UCSD-AML1 (cell line): ENCODE measurements at regions not wholly inside any gene's neighbourhood (a gene's known extent, or its start where the extent isn't known, plus 50 kb on each side); places are given as distances from the start of the nearest gene placed in this dataset.

Experiments used
- DNase-seq: peaks from one replicate; lab custom pipeline; 2025; ENCODE audit not compliant: unreplicated experiment; lab: John Stamatoyannopoulos, UW

DNA sequence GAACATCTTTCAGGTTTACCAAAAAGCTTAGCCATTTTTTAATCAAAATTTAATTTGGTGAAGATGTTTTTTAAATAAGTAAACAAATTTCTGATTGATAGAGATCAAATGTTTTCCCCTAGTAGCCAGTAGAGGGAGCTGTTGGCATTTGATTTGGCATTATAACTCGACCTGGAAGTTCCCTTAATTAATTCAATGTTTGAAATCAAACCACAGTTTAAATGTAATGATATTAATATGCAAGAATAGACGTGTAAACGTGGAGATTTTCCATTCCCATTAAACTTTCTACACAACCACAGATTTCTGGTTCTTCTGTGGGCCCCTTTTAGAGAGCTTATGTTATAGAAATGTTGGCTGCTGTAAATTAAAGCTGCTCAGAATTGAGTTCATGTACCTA lies 148.1 kb upstream of the MPDZ start:
- no peak for DNase-seq

- DNase-seq, result no peak
Observed at GRCh38 chr9:13426606-13427005, 147.1 kb upstream of the MPDZ start.

DNA sequence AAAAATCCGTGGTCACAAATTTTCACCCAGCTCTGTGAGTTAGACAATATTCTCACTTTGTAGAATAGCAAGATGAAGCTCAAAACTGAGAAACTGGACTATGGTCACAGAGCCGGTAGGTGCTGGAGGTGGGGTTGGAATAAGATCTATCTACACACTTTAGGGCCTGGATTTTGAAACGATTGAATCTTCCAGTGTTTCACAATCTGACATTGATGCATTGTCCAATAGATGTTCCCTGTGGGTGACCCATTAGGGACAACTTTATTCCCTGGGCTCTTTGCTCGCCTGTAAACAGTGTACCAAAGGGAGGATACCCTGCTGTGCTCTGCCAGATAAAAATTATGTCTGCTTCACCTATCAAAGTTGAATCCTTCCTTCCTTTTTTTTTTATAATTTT lies 145.4 kb upstream of the MPDZ start:
- DNase-seq, result no peak

DNA sequence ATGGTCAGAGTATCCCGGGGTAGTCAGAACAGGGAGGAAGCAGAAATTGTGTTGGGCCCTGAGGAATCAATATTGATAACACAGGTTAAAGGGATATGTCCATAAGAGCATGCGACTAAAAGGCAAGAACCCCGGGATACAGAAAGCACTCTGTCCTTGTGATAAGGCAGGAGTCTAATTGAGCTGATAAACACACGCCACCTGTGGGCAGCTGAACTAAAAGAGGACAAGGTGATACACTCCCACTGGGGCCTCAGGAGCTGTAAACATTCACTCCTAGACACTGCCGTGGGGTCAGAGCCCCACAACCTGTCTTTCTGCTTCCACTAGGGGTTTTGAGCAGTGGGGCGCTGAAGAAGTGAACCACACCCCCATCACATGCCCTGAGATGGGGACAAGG lies 144.7 kb upstream of the MPDZ start:
- no peak for DNase-seq

DNA sequence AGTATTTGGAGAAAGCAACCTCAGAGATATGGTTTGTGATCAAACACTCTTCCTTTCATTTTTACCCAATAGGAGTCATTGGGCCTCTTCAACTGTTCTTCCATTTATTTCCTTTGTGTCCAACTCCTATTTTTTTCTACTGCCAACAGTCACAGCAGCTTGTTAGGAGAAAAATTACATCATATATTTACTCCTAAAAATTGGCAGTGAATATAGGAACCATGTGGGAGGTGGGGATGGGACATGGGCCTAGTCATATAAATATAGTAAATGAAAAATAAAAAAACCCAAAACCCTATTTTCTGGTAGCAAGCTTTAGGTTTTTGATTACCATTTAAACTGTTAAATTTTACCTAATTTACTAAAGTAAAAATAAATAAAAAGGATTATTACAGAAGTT lies 134.9 kb upstream of the MPDZ start:
- no peak for DNase-seq

GRCh38 chr9:13412331-13412730 lies 132.8 kb upstream of the MPDZ start:
- no peak for DNase-seq

GRCh38 chr9:13411791-13412190 lies 132.3 kb upstream of the MPDZ start:
- DNase-seq, result no peak

DNA sequence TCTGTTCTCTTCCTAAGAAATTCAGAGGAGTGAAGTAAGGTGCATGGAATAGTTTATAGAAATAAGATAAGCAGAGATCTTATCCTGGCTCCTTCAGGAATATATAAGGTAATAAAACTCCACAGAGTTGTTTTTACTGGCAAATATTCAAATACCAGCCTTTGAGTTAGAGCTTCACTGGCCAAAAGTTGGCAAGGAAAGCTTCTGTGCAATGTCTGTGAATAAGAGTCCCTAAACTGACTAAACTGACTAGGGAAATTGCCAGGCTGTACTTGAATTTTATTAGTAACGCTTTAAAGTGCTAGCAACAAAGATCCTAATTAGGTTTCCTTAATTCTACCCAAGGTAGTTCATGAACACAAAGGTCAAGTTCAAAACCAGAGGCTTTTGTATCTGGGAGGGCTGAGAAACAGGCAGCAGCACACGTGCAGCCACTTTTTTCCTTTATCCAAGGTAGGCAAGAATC lies 131.1 kb upstream of the MPDZ start:
- no peak for DNase-seq

GRCh38 chr9:13397661-13398060 lies 118.2 kb upstream of the MPDZ start:
- no peak for DNase-seq

- DNase-seq, result no peak
Observed at GRCh38 chr9:13397220-13397619, 117.7 kb upstream of the MPDZ start.

DNA sequence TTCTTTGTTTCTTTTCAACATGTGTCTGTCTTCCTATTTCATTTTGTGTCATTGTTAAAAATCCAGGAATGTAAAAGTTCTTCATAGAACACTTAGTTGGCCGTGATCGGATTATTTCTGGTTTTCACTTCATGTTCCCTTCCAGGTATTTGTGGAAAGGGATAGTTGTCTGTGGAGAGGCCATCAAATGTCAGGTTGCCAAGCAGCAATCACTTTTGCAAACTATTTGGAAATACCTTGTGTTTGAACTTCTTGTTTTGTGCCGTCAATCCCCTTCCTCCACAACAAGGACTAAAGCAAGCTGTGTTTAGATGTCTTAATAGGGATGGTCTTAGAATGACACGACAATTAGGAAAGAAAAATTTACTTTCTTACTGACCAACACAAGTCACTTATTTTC lies 116.9 kb upstream of the MPDZ start:
- DNase-seq, result no peak

DNA sequence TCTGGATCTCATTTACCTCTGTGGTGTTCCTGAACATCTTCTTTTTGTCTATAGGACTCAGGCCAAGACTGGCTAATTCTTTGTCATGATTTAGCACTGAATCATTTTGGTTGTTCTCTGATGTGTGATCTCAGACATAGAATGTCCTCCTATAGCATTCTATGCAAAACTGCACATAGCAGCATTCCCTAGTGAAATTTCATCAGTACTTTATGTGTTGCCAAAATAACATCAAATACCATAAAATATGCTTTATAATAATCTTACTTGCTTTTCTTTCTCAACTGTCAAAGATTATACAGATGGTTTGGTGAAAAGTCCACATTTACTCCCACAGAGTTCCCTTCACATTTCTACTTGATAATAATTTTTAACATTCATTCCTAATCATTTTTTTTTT lies 115.7 kb upstream of the MPDZ start:
- no peak for DNase-seq

DNA sequence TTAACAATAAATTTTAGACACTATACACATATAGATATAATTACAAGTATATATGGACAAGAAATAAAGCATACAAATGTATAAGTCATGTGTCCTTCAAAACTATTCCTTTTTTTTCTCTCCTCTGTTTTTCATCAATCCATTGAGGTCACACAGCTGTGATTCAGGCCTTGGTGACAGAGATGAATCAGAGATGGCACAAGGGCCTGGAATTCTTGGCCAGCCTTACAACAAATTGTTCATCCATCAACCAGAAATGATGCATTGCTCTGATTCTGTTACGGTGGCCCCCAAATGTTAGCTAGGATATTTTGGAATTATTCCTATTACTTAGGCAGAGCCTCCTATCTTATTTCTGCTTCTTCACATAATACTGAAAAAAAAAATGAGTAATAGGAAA lies 108.7 kb upstream of the MPDZ start:
- no peak for DNase-seq

DNA sequence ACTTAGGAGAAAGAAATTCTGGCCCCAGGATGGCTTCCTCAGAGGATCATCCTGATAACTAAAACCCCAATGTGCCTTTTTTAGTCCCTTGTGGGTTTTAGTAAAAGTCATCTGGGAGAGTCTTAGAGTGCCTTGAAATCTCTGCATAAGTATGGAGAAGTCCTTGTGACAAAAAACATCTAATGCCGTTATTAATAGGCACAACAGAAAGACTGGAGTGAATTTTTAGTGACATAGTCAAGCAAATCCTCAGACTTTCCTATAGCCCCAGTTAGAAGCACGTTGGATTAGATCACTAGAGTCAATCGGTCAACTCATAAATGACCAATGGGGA lies 108.2 kb upstream of the MPDZ start:
- DNase-seq, result no peak

- no peak for DNase-seq
Observed at GRCh38 chr9:13386935-13387733, 107.6 kb upstream of the MPDZ start.

DNA sequence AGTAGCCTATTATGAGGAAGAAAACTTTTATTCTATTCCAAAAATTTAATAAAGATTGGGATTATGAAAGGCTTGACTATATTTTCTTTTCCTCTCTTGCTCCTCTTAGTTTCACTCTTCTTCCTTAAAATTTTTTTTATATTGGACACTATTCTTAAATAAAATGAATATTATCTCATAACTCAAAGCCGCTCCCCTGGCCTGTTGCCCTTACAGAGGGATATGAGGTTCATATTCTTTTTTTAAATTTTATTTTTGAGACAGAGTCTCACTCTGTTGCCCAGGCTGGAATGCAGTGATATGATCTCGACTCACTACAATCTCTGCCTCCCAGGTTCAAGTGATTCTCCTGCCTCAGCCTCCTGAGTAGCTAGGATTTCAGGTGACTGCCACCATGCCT lies 106.8 kb upstream of the MPDZ start:
- no peak for DNase-seq

DNA sequence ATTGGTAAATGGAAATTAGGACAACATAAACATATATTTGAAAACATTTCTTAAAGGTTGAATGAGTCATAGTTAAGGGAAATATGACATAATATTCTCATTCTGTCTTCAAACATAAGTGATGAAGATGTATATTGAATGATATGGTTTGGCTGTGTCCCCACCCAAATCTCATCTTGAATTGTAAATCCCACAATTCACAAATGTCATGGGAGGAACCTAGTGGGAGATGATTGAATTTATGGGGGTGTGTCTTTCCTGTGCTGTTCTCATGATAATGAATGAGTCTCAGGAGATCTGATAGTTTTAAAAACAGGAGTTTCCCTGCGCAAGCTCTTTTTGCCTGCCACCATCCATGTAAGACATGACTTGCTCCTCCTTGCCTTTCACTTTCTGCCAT lies 104.4 kb upstream of the MPDZ start:
- DNase-seq, result no peak

GRCh38 chr9:13383216-13383615 lies 103.7 kb upstream of the MPDZ start:
- no peak for DNase-seq

GRCh38 chr9:13382595-13382994 lies 103.1 kb upstream of the MPDZ start:
- no peak for DNase-seq

DNA sequence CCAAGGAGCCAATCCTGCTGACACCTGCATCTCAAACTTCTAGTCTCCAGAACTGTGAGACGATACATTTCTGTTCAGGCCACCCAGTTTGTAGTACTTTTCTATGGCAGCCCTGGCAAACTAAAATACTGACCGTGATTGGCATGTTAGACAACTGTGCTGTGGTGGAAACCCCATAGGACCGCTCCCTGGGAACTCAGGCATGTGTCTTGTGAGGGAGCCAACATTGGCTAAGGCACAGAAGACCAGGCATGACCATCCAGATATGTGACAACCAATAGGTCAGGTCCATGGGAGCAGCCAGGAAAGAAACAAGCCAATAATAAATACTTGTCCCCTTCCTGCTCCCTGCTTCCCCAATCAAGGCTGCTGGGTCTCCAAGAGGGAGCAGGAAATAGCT lies 101.4 kb upstream of the MPDZ start:
- DNase-seq, result no peak

GRCh38 chr9:13378154-13378553 lies 98.7 kb upstream of the MPDZ start:
- DNase-seq, result no peak

DNA sequence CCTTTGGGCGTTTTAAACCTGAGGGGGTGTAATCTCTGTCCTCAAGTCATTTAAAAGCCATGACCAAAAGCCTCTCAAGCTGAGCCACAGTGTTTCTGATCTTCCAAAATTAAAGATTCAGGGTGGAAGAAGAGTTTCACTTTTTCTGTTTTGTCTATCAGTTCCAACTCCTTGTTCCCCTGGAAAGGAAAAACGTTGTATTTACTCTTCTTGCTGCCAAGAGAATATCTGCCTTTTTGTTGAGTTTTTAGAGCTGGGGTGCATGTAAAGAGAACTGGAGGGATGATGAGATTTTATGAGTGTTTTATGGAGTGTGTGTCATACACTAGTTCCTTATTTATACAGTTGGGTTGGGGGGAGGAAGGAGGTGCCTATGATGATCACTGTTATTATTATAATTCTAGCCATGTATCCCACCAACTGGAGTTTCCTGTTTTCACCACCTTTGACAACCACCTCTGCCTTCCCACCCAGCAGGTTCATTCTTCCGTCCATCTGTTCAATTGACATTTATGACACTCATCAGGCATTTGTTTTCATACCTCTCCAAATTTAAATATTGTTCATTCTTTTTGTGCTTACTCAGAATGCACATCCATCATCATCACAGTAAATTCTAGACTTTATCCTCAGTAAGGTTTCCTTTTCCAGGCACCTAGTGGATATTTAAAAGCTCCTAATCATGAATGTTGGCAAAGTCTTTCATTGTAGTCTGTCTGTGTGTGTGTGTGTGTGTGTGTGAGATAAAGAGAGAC lies 97.9 kb upstream of the MPDZ start:
- no peak for DNase-seq

GRCh38 chr9:13372510-13372909 lies 93.0 kb upstream of the MPDZ start:
- DNase-seq, result no peak
